ENCODE measurements at regions not wholly inside any gene's neighbourhood (a gene's known extent, or its start where the extent isn't known, plus 50 kb on each side); places are given as distances from the start of the nearest gene placed in this dataset.

DNA sequence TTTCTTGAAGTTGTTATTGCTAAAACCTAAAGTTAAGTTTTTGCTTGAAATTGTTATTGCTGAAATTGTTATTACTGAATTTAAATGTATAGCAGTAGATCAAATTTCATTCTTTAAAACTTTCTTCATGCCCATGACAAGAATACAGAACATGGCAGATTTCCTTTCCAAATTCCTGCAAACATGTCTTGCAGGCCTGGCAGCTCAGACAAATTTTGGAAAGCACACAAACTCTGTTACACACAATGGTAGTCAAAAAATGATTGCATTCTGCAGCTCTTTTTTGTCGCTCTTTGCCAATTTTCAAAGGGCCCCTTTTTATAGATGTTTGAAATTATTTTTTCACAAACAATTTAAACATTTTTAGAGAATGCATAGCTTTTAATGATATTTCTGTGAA, 1292.3 kb upstream of the B3GALT2 start:
- no peak overlapping the region for H3K27ac ChIP-seq
- H3K4me2 ChIP-seq = no peak overlapping the region
- POLR2A ChIA-PET = no interaction called here
- 93% methylated on average over 1 of the region's 1 CpG for WGBS (ENCODE audit: missing lambda C conversion rate)
- CTCF ChIA-PET = no interaction called here
- H3K4me1 ChIP-seq = no peaks in the 10 kb centered on the region
- no peak overlapping the region for H3K4me3 ChIP-seq
- DNase-seq (ENCODE audit: low read depth in 1 of 2, low spot score in 1 of 2) = no peak
- no peak for FAIRE-seq
- no peak for ATAC-seq
- no peak for TF ChIP-seq SREBF2 (IDR thresholded peaks at IDR 0.05)
- no peak for TF ChIP-seq NPAS2 (CRISPR knock-in tag; IDR thresholded peaks at IDR 0.05; ENCODE audit: borderline replicate concordance)
- TF ChIP-seq, protein P1, sequence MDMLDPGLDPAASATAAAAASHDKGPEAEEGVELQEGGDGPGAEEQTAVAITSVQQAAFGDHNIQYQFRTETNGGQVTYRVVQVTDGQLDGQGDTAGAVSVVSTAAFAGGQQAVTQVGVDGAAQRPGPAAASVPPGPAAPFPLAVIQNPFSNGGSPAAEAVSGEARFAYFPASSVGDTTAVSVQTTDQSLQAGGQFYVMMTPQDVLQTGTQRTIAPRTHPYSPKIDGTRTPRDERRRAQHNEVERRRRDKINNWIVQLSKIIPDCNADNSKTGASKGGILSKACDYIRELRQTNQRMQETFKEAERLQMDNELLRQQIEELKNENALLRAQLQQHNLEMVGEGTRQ (IDR thresholded peaks at IDR 0.05) = no peak
- TF ChIP-seq RNF2 (IDR thresholded peaks at IDR 0.05; ENCODE audit: borderline replicate concordance, low read depth) = no peak
- TF ChIP-seq, protein P2, sequence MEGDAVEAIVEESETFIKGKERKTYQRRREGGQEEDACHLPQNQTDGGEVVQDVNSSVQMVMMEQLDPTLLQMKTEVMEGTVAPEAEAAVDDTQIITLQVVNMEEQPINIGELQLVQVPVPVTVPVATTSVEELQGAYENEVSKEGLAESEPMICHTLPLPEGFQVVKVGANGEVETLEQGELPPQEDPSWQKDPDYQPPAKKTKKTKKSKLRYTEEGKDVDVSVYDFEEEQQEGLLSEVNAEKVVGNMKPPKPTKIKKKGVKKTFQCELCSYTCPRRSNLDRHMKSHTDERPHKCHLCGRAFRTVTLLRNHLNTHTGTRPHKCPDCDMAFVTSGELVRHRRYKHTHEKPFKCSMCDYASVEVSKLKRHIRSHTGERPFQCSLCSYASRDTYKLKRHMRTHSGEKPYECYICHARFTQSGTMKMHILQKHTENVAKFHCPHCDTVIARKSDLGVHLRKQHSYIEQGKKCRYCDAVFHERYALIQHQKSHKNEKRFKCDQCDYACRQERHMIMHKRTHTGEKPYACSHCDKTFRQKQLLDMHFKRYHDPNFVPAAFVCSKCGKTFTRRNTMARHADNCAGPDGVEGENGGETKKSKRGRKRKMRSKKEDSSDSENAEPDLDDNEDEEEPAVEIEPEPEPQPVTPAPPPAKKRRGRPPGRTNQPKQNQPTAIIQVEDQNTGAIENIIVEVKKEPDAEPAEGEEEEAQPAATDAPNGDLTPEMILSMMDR (IDR thresholded peaks at IDR 0.05) = no peak
- TF ChIP-seq CBX8 (IDR thresholded peaks at IDR 0.05) = no peak
- no peaks in the 10 kb centered on the region for H3K9me3 ChIP-seq

- DNase-seq (ENCODE audit: low read depth in 1 of 2, low spot score in 1 of 2) (no peak), FAIRE-seq (no peak), ATAC-seq (no peak)
- CTCF ChIA-PET = no interaction called here
- TF ChIP-seq NR3C1 (IDR thresholded peaks at IDR 0.05) = no peak
- TF ChIP-seq ATOH8 (CRISPR knock-in tag; IDR thresholded peaks at IDR 0.05; ENCODE audit: low read depth) = no peak
- no peak for TF ChIP-seq JUNB (IDR thresholded peaks at IDR 0.05)
- no peak for TF ChIP-seq RCOR1 (IDR thresholded peaks at IDR 0.05; ENCODE audit: low read depth, low read length)
- TF ChIP-seq ZFP36 (IDR thresholded peaks at IDR 0.05; ENCODE audit: borderline replicate concordance, partially characterized antibody) = no peak
- no peak for TF ChIP-seq RAD21 (conservative IDR thresholded peaks at IDR 0.05 in 1 of 2, IDR thresholded peaks at IDR 0.05 in 1 of 2)
- TF ChIP-seq, protein P3, sequence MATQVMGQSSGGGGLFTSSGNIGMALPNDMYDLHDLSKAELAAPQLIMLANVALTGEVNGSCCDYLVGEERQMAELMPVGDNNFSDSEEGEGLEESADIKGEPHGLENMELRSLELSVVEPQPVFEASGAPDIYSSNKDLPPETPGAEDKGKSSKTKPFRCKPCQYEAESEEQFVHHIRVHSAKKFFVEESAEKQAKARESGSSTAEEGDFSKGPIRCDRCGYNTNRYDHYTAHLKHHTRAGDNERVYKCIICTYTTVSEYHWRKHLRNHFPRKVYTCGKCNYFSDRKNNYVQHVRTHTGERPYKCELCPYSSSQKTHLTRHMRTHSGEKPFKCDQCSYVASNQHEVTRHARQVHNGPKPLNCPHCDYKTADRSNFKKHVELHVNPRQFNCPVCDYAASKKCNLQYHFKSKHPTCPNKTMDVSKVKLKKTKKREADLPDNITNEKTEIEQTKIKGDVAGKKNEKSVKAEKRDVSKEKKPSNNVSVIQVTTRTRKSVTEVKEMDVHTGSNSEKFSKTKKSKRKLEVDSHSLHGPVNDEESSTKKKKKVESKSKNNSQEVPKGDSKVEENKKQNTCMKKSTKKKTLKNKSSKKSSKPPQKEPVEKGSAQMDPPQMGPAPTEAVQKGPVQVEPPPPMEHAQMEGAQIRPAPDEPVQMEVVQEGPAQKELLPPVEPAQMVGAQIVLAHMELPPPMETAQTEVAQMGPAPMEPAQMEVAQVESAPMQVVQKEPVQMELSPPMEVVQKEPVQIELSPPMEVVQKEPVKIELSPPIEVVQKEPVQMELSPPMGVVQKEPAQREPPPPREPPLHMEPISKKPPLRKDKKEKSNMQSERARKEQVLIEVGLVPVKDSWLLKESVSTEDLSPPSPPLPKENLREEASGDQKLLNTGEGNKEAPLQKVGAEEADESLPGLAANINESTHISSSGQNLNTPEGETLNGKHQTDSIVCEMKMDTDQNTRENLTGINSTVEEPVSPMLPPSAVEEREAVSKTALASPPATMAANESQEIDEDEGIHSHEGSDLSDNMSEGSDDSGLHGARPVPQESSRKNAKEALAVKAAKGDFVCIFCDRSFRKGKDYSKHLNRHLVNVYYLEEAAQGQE (IDR thresholded peaks at IDR 0.05) = no peak
- no peak for TF ChIP-seq HOXB13 (CRISPR knock-in tag; IDR thresholded peaks at IDR 0.05; ENCODE audit: low read depth)
- TF ChIP-seq EHF (CRISPR knock-in tag; IDR thresholded peaks at IDR 0.05) = no peak
- no peak for TF ChIP-seq HOXA7 (CRISPR knock-in tag; IDR thresholded peaks at IDR 0.05)
- POLR2A ChIA-PET = no interaction called here
- Histone ChIP-seq H3K4me3 (no peak overlapping the region), H3K27ac (no peak overlapping the region), H3K4me2 (no peak overlapping the region), H3K9me3 (no peaks in the 10 kb centered on the region), H3K4me1 (no peaks in the 10 kb centered on the region)
Observed at GRCh38 chr1:194477908-194478307, 1291.5 kb upstream of the B3GALT2 start.

DNA sequence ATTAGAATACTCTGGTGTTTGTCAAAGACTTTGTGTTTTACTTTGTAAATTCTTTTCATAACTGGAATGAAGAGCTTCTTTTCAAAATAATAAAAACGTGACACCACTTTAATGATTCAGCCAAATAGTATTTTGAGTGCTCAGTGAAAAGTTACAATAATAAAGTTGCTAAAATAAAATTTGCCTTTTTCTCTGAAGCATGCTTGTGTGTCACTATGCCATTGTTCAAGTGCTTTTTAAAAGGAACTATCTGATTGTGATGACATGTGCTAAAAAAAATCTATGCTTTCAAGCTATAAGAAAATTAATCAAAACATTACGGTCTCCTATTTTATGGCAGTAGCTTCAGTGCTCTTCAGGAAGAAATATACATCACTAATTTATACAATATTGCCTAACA, 1290.5 kb upstream of the B3GALT2 start:
- no peak overlapping the region for H3K27ac ChIP-seq
- CTCF ChIA-PET = no interaction called here
- FAIRE-seq = no peak
- no peaks in the 10 kb centered on the region for H3K4me1 ChIP-seq
- 47% methylated on average over 2 of the region's 2 CpGs for WGBS (ENCODE audit: missing lambda C conversion rate)
- no peak for ATAC-seq
- no peak for TF ChIP-seq ESRRA (IDR thresholded peaks at IDR 0.05; ENCODE audit: borderline replicate concordance, low read length)
- TF ChIP-seq ZFP36 (IDR thresholded peaks at IDR 0.05; ENCODE audit: borderline replicate concordance, partially characterized antibody) = no peak
- TF ChIP-seq TFCP2L1 (CRISPR knock-in tag; IDR thresholded peaks at IDR 0.05) = no peak
- TF ChIP-seq HEYL (CRISPR knock-in tag; IDR thresholded peaks at IDR 0.05) = no peak
- TF ChIP-seq RFX5 (IDR thresholded peaks at IDR 0.05) = no peak
- TF ChIP-seq, protein P4, sequence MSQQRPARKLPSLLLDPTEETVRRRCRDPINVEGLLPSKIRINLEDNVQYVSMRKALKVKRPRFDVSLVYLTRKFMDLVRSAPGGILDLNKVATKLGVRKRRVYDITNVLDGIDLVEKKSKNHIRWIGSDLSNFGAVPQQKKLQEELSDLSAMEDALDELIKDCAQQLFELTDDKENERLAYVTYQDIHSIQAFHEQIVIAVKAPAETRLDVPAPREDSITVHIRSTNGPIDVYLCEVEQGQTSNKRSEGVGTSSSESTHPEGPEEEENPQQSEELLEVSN (IDR thresholded peaks at IDR 0.05; ENCODE audit: borderline replicate concordance, low read depth) = no peak
- TF ChIP-seq FOXS1 (CRISPR knock-in tag; IDR thresholded peaks at IDR 0.05) = no peak
- TF ChIP-seq, protein P3 (IDR thresholded peaks at IDR 0.05) = no peak
- no peak for TF ChIP-seq RARB (CRISPR knock-in tag; IDR thresholded peaks at IDR 0.05)
- H3K4me2 ChIP-seq = no peak overlapping the region
- DNase-seq (ENCODE audit: low read depth in 1 of 2, low spot score in 1 of 2) = no peak
- H3K9me3 ChIP-seq = no peaks in the 10 kb centered on the region
- H3K4me3 ChIP-seq = no peak overlapping the region
- POLR2A ChIA-PET = no interaction called here

Measured in A549 (cell line).